HG03575 (cell line): ENCODE measurements at regions not wholly inside any gene's neighbourhood (a gene's known extent, or its start where the extent isn't known, plus 50 kb on each side); places are given as distances from the start of the nearest gene placed in this dataset.
"Not testable (repeated sequence)": the region's sequence is repeated elsewhere in the genome, so short reads cannot be mapped to it uniquely, and the experiment has no call there.

Experiments used
- ATAC-seq: cut with Tn5 transposase; IDR thresholded peaks from one replicate; pipeline ENCODE4 v1.9.1; 2021; ENCODE audit not compliant: unreplicated experiment, insufficient number of reproducible peaks, low FRiP score; ENCODE audit errors: extremely low read depth

DNA sequence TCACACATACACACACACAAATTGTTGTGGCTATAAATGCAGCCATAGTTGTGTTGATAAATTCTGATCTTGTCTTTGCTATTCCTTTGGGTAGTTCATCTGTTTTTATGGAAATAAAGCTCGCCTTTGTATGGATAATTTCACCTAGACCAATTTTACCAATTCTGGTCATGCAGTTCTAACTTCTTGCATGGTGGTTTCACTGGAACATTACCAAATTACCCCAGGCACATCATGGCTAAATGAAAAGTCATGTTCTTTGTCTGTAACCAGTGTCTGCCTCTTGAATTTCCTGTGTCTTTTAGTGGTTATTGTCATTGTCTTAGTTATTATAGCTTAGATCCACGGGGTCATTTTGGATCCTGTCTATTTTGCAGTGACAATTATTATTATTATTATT, 50.3 kb upstream of the TMC1 start:
- ATAC-seq, result no peak

DNA sequence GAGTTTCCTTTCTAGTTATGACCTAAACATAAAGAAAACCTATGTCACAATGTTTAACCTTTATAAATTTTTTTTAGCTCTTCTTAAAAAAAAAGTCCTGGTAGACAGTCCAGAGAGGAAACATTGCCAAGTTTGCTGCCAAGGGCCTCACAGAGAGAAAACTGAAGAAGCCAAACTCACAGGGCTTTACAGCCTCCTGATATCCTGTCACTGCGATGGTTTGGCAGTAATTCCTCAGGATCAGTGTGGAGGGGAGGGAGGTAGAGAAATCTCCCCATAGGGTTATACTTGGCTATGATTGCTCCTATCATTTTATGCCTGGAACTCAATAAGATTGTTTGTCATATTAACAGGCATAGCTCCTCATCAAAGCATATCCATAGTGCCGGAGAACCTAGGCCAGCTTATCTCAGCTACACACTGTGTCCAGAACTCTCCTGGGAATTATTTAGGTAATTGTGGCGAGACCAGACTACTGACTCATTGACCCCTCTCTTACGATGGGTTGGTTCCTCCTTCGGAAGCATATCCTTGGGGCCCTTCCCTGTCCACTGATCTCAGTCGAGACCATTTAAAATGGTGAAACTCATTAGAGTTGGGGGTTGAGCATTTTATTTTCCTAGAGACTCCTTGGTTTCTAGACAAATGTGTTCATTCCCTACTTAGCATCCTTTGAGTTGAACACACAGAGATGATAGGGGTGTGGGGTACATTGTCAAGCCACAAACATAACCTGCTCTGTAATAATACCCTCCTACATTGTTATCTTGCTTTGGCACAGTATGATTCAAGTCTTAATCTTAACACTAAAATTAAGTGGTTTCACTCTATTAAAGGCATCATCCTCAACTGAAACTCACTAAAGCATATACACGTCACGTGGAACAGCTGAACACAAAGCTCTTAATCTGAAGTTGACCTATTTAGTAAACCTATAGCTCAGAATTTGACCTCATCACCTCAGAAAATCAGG, 53.4 kb upstream of the TMC1 start:
- ATAC-seq, result no peak

DNA sequence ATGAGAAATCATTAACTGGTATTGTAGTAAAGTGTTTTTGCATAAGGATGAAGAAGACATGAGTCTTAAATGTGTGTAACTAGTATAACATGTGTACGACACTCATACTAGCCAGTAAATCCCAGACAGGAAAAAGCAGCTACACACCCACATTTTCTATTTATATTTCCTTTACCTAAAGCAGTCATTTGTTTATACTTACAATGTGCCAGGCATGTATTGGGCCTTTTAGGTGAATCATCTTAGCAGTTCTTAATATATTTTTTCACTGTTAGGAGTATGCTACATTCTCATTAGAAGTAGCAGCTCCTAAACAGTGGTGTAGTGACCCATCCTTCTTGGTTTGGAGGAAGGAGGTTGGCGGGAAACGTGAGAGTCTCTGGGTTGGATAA, 55.8 kb upstream of the TMC1 start:
- no peak for ATAC-seq

- no peak for ATAC-seq
Observed at GRCh38 chr9:72464857-72465592, 56.4 kb upstream of the TMC1 start.

DNA sequence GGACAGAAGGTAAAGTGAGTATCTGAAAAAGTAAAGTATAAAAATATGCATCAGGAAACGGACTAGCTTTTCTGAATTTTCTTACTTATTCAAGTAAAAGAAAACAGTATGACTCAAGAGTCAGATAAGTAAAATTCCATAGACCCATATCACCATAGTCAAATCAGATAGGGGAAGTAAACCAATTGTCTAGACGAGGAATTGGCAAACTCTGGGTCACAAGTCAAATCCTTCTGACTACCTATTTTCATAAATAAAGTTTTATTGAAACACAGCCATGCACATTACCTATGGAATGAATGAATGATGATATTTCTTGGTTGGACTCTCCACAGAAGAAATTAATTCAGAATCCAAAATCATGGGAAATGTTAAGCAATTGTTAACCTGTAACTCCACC, 59.1 kb upstream of the TMC1 start:
- ATAC-seq, result no peak

DNA sequence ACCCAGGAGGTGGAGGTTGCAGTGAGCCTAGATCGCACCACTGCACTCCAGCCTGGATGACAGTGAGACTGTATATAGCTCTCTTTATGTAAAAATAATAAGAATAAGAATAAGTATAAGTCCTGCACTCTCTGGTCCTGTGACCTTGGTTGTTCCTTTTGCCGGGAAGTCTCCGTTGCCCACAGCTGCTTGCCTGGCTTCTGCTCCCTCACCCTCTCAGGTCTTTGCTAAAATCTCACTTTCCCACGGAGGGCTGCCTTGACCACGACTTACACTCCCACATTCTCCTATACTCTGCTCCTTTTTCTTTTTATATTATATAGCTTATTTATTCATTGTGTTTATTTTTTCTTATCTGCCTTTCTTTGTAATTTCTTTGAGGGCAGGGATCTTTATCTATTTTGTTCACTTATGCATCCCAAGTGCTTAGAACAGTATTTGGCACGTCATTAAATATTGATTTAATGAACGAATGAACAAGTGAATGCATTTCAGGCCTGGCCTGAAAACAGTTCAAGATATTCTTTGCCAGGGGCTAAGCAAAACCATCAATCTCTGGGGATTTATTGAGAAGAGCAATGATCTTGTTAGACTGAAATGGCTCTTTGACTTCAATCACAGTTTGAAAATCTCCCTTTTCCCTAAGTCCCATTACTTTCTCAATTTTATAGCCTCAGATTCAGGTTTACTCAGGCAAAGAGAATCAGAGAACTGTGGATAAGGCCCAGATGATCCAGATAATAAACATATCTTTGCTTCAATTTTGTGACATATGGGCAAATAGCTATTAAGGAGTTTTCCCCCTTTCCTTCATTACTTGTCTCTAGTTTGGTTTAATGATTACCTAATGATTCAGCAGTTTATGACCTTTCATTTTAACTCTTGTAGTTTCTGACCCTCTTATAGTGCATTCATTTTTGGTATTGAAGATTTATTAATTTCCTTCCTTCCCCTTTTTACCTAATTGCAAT, 60.8 kb upstream of the TMC1 start:
- no peak for ATAC-seq

GRCh38 chr9:72459308-72459707, 62.1 kb upstream of the TMC1 start:
- ATAC-seq, result no peak

- no peak for ATAC-seq
Observed at GRCh38 chr9:72458153-72458552, 63.3 kb upstream of the TMC1 start.

DNA sequence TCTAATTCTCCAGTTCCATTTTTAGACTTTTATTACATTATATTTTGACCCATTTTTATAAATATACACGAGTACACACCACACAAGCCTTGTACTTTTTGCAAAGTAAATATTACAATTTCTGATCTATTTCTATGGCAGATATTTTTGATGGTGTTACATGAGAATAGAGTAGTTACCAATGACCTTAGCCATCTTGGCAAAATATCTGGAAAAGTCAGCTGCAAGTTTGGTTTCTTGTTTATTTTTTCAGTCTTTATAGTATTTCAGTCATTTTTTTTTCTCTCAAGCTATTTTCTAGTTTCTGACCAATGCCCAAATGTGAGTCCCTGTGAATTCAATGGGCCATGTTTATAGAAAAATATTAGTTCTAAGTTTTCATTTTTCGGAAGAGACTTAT, 64.0 kb upstream of the TMC1 start:
- ATAC-seq, result no peak

DNA sequence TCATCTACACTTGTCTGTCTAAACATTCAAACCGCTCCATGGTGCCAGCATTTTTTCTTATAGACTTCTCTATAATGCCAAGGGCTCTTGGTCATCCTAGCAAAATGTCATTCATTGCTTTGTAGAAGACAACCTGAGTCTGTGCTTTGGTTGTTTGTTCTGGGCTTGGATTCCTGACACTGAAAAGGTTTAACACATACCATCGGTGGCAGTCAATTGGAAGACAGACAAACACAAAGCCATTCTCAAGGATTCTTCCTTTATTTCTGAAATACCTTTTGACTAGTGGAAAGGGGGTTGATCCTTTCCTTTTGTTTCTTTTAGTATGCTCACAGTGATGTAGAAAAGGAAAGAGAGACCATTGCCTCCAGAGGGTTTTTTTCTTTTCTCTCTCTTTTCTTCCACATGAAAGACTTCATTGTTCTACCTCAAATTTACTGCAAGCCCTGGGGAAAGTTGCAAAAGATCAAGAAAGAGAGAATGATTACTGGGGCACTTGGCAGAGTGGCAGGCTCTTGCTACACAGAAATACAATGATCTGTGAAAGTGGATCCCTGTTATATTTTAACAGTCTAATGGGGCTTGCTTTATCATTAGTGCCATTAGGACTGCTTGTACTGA, 66.4 kb upstream of the TMC1 start:
- ATAC-seq, result no peak

- no peak for ATAC-seq
Observed at GRCh38 chr9:72453797-72454196, 67.6 kb upstream of the TMC1 start.

DNA sequence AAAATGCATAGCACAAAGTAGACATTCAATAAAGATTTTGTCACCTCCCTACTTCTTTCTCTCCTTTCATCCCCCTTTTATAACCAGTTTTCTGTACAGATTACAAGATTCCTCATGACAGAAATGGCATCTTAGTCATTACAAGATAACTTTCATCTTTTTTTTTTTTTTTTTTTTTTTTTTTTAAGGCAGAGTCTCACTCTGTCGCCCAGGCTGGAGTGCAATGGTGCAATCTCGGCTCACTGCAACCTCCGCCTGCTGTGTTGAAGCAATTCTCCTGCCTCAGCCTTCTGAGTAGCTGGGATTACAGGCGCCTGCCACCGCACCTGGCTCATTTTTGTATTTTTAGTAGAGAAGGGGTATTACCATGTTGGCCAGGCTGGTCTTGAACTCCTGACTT, 75.2 kb upstream of the TMC1 start:
- not testable (repeated sequence) for ATAC-seq

DNA sequence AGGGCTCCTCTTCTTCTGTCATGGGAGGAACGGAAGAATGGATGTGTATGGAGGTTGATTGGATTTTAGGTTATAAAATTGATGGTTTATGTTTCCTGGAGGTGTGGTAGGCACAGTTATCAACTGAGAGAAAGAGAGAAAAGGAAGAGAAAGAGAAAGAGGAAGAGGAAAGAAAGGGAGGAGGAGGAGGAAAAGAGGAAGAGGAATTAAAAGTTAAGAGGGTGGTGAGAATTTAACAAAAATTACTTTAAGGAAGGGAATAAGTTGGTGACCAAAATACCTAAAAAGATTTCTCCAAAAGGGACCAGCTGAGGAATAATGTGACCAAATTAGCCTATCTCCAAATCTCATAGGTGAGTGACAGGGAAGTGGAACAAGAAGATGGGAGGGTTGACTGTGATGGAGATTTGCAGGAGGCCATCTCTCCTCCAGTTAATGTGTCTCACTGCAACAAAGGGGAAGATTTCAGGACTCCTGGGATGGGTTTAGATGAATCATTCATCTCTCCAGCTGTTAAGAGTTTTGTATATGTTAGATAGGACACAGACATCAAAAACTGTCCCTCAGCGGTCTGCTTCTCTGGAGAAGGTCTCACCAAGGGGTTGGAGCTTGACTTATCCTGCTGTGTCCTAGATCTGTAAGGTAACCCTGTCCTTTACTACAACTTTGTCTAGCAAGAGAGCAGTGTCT, 76.0 kb upstream of the TMC1 start:
- no peak for ATAC-seq

- no peak for ATAC-seq
Observed at GRCh38 chr9:72444435-72444834, 77.0 kb upstream of the TMC1 start.

DNA sequence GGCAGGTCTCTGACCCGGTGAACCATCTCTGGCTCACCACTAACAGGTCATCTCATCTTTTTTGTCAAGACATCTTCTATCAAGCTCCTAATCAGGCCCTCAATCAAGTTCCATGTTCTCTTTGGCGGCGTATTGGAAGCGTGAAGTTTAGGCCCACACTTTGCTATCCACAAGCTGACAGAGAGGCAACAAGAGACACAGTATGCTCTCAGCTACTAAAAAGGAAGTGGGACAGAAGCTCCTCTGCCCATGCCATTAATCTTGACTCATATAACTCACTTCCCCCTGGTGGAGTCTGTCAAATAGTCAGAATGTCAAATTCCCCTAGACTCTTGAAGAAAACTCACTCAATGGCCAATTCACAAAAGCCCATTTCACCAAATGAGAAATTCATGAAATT, 77.6 kb upstream of the TMC1 start:
- peak; percentile 89 for ATAC-seq

DNA sequence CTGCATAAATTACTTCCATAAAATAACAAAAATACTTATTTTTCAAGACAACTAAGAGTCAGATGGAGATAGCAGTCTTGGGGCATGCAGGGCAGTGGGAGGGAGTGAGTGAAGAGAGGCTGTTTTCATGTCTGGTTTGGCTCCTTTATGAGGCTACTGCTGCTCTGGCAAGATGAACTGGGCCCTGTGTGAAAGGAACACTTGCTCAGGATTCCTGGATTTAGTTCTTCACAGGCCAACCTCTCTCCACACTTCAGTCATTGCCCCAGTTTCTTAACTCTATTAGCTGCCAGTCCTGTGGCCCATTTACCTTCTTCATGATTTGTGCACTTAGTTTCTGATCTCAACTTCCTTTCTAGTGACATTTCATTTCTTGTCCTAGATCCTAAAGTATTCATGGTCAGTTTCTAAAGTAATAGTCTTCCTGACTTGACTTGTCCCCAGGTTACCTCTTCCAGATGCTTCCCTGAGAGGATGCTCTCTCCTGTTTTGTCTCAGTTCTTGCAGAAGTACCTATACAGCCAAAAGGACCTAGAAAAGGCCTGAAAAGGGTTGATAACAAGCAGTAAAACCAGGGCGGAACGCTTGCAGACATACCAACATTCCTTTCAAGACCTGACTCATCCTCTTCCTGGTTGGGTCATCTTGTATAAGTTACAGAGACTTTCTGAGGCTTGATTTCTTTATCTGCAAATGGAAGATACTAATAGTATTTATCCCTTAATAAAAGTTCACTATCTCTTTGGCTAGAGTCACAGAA, 77.0 kb upstream of the ZFAND5 start:
- no peak for ATAC-seq

DNA sequence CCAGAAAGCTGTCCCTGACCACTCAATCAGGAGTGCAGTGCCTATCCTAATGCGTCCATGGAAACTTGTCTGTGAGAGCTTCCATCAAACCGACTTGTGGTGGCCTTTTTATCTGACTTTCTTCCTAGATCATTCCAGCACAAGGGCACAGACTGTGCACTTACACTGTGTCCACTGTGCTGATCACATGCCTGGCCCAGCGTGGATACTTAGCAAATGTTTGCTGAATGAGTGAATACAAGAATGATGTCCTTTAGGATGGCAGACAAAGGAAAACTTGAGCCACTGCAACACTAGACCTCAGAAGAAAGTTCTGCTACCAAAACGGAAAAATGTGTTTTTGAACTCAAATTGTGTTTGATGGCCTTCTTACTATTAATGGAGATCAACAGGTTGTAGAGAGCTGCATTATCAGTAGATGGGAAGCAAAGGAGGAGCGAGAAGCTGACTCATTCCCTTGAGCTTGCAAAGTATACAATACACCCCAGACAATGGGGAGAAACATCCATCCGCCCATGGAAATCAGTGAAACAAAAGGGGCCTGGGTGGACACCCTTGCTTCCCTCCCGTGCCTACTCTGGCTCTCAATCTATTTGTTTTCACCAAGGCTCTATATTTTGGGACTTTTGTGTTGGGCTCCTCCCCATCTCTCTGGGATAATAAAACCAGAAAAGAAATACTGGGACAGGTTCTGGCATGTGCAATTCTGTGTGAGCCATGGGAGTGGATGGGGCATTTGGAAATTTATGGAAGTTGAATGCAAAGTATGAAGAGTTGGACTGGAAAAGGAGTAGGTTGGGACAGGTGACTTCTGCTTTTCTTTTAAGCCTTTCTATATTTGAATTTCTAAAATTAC, 76.2 kb upstream of the ZFAND5 start:
- ATAC-seq, result no peak
